SK-N-SH (cell line): ENCODE measurements at regions not wholly inside any gene's neighbourhood (a gene's known extent, or its start where the extent isn't known, plus 50 kb on each side); places are given as distances from the start of the nearest gene placed in this dataset.

Source experiments
- FOXM1 ChIP-seq: IDR thresholded peaks from 2 replicates; pipeline ENCODE4 v1.4.0; 2012; ENCODE audit warnings: low read depth, mild to moderate bottlenecking
- GABPA ChIP-seq: IDR thresholded peaks from 2 replicates; pipeline ENCODE4 v1.4.0; 2012; ENCODE audit warnings: low read depth, mild to moderate bottlenecking
- MAX ChIP-seq: IDR thresholded peaks from 2 replicates; pipeline ENCODE4 v1.4.0; 2012; ENCODE audit warnings: low read depth
- NRF1 ChIP-seq: IDR thresholded peaks from 2 replicates; pipeline ENCODE4 v1.6.1; 2012; ENCODE audit warnings: low read depth, mild to moderate bottlenecking, low read length
- POLR2AphosphoS5 ChIP-seq: IDR thresholded peaks from 2 replicates; pipeline ENCODE4 v1.6.1; 2012; ENCODE audit warnings: low read depth, low read length
- USF1 ChIP-seq: IDR thresholded peaks from 2 replicates; pipeline ENCODE4 v1.4.0; 2012; ENCODE audit warnings: low read depth, borderline replicate concordance
- TF ChIP-seq, protein P1 (sequence below): IDR thresholded peaks from 2 replicates; pipeline ENCODE4 v1.6.1; 2012; ENCODE audit warnings: mild to moderate bottlenecking, low read depth, low read length, moderate library complexity
- TF ChIP-seq, protein P2 (sequence below): fragments of 150-350 bp; IDR thresholded peaks from 2 replicates; pipeline ENCODE4 v1.6.1; 2017; ENCODE audit warnings: antibody characterized with exemption, low read length, low read depth, borderline replicate concordance
- TF ChIP-seq, protein P3 (sequence below): fragments of 200-600 bp; sonication (generic); IDR thresholded peaks from 2 replicates; pipeline ENCODE4 v1.6.1; 2017; ENCODE audit warnings: antibody characterized with exemption, mild to moderate bottlenecking, moderate library complexity

DNA sequence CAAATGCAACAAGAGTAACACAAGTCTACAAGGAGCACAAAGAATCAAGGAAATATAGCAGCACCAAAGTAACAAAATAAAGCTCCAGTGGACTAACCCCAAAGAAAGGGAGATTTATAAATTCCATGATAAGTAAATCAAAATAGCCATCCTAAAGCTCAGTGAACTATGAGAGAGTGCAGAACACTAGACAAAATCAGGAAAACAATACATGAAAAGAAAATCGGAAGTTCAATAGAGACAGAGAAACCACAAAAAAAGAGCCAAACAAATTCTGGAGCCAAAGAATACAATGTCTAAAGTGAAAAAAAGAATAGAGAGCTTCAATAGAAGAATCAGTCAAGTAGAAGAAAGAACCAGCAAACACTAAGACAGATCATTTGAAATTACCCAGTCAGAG lies 247.3 kb upstream of the TENT5A start:
- TF ChIP-seq, protein P1, sequence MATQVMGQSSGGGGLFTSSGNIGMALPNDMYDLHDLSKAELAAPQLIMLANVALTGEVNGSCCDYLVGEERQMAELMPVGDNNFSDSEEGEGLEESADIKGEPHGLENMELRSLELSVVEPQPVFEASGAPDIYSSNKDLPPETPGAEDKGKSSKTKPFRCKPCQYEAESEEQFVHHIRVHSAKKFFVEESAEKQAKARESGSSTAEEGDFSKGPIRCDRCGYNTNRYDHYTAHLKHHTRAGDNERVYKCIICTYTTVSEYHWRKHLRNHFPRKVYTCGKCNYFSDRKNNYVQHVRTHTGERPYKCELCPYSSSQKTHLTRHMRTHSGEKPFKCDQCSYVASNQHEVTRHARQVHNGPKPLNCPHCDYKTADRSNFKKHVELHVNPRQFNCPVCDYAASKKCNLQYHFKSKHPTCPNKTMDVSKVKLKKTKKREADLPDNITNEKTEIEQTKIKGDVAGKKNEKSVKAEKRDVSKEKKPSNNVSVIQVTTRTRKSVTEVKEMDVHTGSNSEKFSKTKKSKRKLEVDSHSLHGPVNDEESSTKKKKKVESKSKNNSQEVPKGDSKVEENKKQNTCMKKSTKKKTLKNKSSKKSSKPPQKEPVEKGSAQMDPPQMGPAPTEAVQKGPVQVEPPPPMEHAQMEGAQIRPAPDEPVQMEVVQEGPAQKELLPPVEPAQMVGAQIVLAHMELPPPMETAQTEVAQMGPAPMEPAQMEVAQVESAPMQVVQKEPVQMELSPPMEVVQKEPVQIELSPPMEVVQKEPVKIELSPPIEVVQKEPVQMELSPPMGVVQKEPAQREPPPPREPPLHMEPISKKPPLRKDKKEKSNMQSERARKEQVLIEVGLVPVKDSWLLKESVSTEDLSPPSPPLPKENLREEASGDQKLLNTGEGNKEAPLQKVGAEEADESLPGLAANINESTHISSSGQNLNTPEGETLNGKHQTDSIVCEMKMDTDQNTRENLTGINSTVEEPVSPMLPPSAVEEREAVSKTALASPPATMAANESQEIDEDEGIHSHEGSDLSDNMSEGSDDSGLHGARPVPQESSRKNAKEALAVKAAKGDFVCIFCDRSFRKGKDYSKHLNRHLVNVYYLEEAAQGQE = no peak
- TF ChIP-seq, protein P2, sequence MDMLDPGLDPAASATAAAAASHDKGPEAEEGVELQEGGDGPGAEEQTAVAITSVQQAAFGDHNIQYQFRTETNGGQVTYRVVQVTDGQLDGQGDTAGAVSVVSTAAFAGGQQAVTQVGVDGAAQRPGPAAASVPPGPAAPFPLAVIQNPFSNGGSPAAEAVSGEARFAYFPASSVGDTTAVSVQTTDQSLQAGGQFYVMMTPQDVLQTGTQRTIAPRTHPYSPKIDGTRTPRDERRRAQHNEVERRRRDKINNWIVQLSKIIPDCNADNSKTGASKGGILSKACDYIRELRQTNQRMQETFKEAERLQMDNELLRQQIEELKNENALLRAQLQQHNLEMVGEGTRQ = no peak
- TF ChIP-seq, protein P3, sequence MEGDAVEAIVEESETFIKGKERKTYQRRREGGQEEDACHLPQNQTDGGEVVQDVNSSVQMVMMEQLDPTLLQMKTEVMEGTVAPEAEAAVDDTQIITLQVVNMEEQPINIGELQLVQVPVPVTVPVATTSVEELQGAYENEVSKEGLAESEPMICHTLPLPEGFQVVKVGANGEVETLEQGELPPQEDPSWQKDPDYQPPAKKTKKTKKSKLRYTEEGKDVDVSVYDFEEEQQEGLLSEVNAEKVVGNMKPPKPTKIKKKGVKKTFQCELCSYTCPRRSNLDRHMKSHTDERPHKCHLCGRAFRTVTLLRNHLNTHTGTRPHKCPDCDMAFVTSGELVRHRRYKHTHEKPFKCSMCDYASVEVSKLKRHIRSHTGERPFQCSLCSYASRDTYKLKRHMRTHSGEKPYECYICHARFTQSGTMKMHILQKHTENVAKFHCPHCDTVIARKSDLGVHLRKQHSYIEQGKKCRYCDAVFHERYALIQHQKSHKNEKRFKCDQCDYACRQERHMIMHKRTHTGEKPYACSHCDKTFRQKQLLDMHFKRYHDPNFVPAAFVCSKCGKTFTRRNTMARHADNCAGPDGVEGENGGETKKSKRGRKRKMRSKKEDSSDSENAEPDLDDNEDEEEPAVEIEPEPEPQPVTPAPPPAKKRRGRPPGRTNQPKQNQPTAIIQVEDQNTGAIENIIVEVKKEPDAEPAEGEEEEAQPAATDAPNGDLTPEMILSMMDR = no peak
- TF ChIP-seq USF1 (no peak), NRF1 (no peak), MAX (no peak), GABPA (no peak), POLR2AphosphoS5 (no peak), FOXM1 (no peak)
